ENCODE measurements at regions not wholly inside any gene's neighbourhood (a gene's known extent, or its start where the extent isn't known, plus 50 kb on each side); places are given as distances from the start of the nearest gene placed in this dataset.
A peak's percentile ranks its signal among the peaks of the same experiment; 100 is the strongest.

DNA sequence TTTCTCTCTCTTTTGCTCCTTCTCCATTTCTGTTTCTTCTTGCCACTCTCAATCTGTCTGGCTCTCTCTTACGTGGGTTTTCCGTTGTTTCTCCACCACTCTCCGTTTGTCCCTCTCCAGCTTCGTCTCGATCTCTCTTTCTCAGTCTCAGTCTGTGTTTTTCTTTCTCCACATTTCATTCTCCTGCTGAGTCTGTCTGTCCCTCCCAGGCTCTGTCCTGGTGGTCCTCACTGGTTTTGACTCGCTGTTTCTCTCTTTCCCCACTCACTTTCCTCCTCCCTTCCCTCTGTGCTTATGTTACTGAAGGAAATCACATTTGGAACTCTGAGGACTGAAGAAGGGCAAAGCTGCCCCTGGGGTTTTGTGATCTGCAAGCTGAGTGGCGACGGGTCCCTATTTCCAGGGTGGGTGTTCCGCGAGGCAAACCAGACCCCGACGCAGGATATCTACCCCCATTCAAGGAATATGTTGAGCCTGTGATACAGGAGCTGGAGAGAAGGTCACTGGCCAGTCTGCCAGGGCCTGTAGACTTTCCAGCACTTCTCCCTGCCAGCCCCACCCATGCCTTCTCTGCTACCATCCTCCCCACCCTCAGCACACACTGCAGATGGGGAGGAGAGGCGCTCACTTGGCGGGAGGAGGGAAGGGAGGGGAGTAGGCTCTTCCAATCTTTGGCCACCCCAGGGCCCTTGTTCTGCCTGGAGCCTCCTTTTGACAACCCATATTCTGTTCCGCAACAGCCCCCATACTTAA, 102.7 kb upstream of the MAP1LC3B2 start:
- peak; percentile 27 for DNase-seq (ENCODE audit: low read depth)

DNA sequence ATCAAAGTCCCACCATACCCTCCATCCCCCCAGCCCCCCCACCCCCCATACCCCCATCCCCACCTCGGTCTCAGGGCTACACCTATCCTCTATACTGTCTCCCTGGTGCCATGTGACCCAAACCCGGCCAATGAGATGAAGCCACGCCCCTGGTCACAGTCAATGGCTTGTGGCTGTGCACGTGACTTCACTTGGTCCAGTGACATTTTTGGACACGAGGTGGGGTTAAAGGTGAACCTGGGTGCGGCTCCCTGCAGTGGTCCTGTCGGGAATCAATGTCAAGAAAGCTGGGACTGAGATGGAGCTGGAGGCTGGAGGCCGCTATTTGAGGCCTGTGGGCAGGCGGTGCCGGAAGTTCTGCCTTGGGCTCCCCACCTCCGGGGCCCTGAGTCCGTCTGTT, 100.7 kb upstream of the MAP1LC3B2 start:
- DNase-seq (ENCODE audit: low read depth): no peak

- DNase-seq (ENCODE audit: low read depth): no peak
Observed at GRCh38 chr12:116459011-116459875, 99.9 kb upstream of the MAP1LC3B2 start.

DNA sequence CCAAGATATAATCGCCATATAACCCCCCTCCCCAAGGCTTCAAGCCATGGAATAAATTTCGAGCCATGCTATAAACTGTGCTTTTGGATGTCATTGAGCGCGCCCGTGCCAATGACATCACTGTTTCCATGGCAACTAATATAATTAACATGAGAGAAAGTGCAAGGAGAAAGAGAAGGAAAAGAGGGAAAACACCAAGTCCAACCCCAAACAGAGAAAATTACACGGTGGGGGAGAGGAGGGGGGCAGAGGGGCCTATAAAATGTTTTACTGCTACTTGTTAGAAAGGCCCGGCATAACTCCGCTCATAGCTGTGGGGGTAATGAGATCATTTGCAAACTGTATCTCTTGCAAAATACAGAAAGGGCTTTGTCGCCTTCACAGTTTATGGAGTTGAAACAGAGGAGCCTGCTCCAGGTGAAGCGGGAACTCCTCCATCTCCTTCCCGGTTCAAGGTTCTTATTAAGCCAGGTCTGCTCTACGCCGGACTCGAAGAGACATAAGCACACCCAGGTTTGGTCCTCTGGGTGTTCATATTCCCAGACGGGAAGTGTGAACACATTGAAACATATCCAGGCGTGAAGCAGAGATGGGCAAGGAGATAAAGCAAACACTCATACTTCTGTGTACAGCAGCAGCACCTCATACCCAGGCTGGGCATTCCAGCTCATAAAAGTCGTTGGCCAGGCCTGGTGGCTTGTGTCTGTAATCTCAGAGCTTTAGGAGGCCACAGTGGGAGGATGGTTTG, 99.1 kb upstream of the MAP1LC3B2 start:
- DNase-seq (ENCODE audit: low read depth): no peak

GRCh38 chr12:116461060-116461459, 98.1 kb upstream of the MAP1LC3B2 start:
- DNase-seq (ENCODE audit: low read depth): no peak

DNA sequence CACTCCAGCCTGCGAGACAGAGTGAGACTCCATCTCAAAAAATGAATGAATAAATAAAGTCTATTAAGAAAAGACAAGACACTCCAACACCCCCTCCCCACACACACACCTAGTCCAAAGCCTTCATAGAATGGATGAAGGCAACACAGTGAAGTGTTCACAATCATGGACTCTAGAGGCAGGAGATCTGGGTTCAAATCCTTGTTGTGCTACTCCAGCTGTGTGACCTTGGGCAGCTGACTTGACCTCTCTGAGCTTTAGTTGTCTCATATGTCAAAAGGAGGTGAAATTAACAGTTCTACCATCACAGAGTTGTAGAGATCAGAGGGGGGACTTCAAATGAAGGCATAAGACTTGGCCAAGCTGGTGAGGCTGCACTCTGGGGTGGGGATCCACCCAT, 95.8 kb upstream of the MAP1LC3B2 start:
- no peak for DNase-seq (ENCODE audit: low read depth)

DNA sequence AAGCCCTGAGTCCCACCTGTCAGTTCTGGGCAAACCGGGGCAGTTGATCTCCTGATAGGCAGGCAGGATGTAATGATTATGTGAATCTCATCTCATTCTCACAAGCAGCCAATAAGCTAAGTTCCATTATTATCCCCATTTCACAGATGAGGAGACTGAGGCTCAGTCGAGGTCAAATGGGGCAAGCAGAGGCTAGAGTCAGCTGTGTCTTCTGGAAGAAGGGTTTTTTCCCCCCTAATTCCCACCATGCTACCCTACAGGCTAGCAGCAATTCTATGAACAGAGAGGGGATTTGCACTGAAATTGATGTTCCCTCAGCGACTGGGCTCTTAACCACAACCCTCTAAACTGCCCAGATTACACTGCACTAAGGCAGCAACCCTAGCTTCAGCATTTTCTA, 93.8 kb upstream of the MAP1LC3B2 start:
- DNase-seq (ENCODE audit: low read depth): no peak

- no peak for DNase-seq (ENCODE audit: low read depth)
Observed at GRCh38 chr12:116465856-116466255, 93.3 kb upstream of the MAP1LC3B2 start.

DNA sequence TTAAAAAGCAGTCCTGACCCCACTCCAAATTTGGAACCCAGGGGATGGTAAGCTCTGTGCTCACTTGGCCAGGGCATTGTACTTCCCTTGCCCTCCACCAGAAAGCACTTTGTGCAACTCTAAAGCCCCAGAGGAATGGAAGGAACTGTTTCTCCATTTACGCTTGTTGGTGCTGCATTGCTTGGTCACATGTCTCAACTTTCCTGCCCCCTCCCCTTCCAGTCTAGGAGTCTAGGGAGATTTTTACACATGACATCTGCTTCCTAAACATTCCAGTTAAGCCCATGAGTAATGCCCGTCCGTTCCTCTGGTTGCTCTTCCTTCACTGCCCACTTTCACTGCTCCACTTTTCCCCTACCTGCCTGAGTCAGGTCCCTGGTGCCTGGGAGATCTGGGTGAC, 92.6 kb upstream of the MAP1LC3B2 start:
- peak; percentile 24 for DNase-seq (ENCODE audit: low read depth)

DNA sequence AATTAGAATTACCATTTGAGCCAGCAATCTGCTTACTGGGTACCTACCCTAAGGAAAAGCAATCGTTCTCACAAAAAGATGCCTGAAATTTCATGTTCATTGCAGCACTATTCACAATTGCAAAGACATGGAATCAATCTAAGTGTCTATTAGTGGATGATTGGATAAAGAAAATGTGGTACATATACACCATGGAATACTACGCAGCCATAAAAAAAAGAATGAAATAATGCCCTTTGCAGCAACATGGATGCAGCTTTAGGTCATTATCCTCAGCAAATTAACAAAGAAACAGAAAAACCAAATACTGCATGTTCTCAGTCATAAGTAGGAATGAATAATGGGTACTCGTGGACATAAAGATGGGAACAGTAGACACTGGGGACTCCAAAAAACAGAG, 89.8 kb upstream of the MAP1LC3B2 start:
- no peak for DNase-seq (ENCODE audit: low read depth)

DNA sequence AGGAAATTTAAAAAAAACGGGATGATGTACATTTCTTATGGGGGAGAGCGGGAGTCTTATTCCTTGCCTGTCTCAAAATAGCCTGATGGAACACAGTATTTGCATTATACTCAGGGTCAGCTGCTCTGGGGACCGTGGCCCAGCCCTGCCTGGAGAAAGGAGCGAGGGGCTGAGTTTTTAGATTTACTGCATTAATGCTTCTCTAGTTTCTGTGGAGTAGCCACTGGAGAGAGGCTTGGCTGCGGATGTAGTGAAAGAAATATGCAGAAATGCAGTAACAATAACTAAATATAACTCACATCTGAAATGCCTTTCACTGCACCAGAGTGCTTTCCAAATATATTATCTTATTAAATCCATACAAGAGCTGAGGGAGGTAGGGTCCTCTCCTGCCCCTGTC, 87.6 kb upstream of the MAP1LC3B2 start:
- DNase-seq (ENCODE audit: low read depth): no peak

- no peak for DNase-seq (ENCODE audit: low read depth)
Observed at GRCh38 chr12:116472193-116472592, 87.0 kb upstream of the MAP1LC3B2 start.

- no peak for DNase-seq (ENCODE audit: low read depth)
Observed at GRCh38 chr12:116473416-116473815, 85.8 kb upstream of the MAP1LC3B2 start.

DNA sequence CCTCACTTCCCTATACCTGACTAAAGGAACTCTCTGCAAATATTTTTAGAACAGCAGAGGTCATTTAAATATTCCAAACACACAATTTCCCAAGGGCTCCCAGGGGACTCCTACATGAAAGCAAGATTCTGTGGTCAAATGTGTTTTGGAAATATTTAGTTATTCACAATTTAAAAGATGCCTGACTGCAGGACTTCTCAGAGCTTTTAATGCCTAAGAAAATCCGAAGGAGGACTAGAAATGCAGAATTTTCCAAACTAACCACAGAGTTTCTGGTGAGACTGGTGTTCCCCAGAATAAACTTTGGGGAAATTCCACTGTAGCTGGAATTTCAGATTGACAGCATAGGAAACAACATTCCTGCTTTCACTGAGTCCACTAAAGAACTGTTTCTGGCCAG, 84.8 kb upstream of the MAP1LC3B2 start:
- DNase-seq (ENCODE audit: low read depth): no peak

DNA sequence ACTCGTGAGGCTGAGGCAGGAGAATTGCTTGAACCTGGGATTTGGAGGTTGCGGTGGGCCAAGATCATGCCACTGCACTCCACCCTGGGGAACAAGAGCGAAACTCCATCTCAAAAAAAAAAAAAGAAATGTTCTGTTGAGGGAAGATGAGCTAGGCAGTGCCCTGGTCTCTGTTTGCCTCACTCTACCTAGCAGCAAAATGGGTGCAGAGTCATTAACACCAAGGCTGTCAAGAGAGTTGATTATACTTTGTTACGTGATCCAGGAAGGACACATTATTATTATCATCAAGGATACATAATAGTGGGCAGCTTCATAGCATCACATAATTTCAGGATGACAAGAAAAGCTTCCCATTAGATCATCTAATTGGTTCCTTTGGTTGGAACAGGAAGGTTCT, 84.3 kb upstream of the MAP1LC3B2 start:
- DNase-seq (ENCODE audit: low read depth): no peak

- no peak for DNase-seq (ENCODE audit: low read depth)
Observed at GRCh38 chr12:116476227-116476822, 82.9 kb upstream of the MAP1LC3B2 start.

GRCh38 chr12:116478243-116478773, 80.9 kb upstream of the MAP1LC3B2 start:
- no peak for DNase-seq (ENCODE audit: low read depth)

DNA sequence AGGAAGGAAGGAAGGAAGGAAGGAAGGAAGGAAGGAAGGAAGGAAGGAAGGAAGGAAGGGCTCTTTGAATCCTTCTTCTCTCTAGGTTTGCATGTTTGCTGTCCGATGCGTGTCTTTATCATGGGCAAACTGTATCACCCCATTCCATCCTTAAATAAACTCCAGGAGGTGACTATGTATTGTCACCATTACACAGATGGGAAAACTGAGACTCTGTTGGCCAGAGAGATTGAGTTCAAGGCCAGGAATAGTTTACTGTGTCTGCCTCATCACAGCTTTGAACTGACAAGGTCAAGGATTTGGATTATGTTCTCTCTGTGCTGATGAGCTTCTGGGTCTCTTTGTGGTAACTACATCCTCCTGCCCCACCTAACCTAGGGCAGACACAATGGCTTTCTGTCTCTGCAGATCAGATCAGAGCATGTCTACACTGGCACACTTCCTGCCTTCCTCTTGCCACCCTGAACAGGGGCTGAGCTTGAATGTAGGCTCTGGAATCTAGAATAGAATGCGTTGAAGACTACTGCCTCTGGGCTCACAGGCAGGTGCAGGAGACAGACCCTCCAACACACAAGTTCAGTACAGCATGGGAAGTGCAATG, 78.9 kb upstream of the MAP1LC3B2 start:
- no peak for DNase-seq (ENCODE audit: low read depth)

- no peak for DNase-seq (ENCODE audit: low read depth)
Observed at GRCh38 chr12:116481726-116482125, 77.5 kb upstream of the MAP1LC3B2 start.

- DNase-seq (ENCODE audit: low read depth): no peak
Observed at GRCh38 chr12:116482179-116482578, 77.0 kb upstream of the MAP1LC3B2 start.

DNA sequence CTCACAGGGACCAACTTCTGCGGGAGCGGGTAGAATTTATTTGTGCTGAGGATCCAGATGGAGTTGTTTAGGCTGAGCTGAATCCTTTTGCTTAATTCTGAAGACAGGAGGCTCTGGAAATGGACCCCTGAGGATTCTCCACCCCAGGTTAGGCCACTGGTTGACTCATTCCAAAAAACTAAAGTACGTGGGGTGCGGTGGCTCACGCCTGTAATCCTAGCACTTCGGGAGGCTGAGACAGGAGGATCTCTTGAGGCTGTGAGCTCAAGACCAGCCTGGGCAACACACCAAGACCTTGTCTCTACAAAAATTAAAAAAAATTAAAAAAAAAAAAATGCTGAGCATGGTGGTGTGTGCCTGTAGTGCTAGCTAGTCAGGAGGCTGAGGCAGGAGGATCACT, 76.3 kb upstream of the MAP1LC3B2 start:
- DNase-seq (ENCODE audit: low read depth): no peak

Data from Daoy (cell line).